Ishikawa (cell line): ENCODE measurements at regions not wholly inside any gene's neighbourhood (a gene's known extent, or its start where the extent isn't known, plus 50 kb on each side); places are given as distances from the start of the nearest gene placed in this dataset.

Experiments
- CEBPB ChIP-seq: IDR thresholded peaks from 2 replicates; pipeline ENCODE4 v1.6.1; 2012
- CREB1 ChIP-seq: IDR thresholded peaks from 2 replicates; pipeline ENCODE4 v1.6.1; 2012; ENCODE audit warnings: low read depth
- EGR1 ChIP-seq: IDR thresholded peaks from 2 replicates; pipeline ENCODE4 v1.6.1; 2012
- EP300 ChIP-seq: IDR thresholded peaks from 2 replicates; pipeline ENCODE4 v1.6.1; 2012; ENCODE audit warnings: borderline replicate concordance
- FOXM1 ChIP-seq: IDR thresholded peaks from 2 replicates; pipeline ENCODE4 v1.6.1; 2012; ENCODE audit warnings: low read depth, borderline replicate concordance
- NFIC ChIP-seq: IDR thresholded peaks from 2 replicates; pipeline ENCODE4 v1.6.1; 2012
- RAD21 ChIP-seq: IDR thresholded peaks from 2 replicates; pipeline ENCODE4 v1.6.1; 2012; ENCODE audit warnings: low read depth
- TAF1 ChIP-seq: IDR thresholded peaks from 2 replicates; pipeline ENCODE4 v1.6.1; 2012; ENCODE audit warnings: low read depth, mild to moderate bottlenecking
- TCF12 ChIP-seq: IDR thresholded peaks from 2 replicates; pipeline ENCODE4 v1.6.1; 2012; ENCODE audit warnings: low read depth
- TEAD4 ChIP-seq: IDR thresholded peaks from 2 replicates; pipeline ENCODE4 v1.6.1; 2012
- YY1 ChIP-seq: IDR thresholded peaks from 2 replicates; pipeline ENCODE4 v1.6.1; 2012; ENCODE audit warnings: low read depth
- ZBTB7A ChIP-seq: IDR thresholded peaks from 2 replicates; pipeline ENCODE4 v1.6.1; 2012; ENCODE audit warnings: low read depth
- TF ChIP-seq, protein P1 (sequence below): IDR thresholded peaks from 2 replicates; pipeline ENCODE4 v1.6.1; 2012
- TF ChIP-seq, protein P2 (sequence below): IDR thresholded peaks from 2 replicates; pipeline ENCODE4 v1.6.1; 2012; ENCODE audit warnings: low read depth, mild to moderate bottlenecking
- TF ChIP-seq, protein P3 (sequence below): IDR thresholded peaks from 2 replicates; pipeline ENCODE4 v1.6.1; 2012

DNA sequence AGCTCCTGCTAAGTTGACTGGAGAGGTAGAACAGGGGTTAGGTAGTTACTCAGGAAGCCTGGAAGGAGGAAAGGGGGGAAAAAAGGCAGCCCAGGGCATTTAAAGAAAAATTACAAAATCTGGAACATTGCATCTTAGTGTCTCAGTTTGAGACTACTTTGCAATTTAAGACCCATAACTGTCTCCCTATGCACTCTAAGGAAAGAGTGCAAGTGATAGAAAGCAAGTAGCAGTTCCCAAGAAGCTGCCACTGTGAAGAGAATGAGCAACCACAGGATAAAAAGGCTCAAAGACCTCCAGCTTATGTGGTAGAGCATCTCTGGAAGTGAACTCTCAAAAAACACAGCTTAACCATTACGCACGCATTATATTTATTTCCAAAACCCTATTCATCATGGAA is 141.8 kb downstream of the SLCO4C1 start:
- TF ChIP-seq TCF12 (no peak), YY1 (no peak), CREB1 (no peak), EP300 (no peak), EGR1 (no peak), FOXM1 (no peak), CEBPB (no peak), TAF1 (no peak), TEAD4 (no peak), ZBTB7A (no peak), RAD21 (no peak), NFIC (no peak)
- TF ChIP-seq, protein P1, sequence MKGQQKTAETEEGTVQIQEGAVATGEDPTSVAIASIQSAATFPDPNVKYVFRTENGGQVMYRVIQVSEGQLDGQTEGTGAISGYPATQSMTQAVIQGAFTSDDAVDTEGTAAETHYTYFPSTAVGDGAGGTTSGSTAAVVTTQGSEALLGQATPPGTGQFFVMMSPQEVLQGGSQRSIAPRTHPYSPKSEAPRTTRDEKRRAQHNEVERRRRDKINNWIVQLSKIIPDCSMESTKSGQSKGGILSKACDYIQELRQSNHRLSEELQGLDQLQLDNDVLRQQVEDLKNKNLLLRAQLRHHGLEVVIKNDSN = no peak
- TF ChIP-seq, protein P2, sequence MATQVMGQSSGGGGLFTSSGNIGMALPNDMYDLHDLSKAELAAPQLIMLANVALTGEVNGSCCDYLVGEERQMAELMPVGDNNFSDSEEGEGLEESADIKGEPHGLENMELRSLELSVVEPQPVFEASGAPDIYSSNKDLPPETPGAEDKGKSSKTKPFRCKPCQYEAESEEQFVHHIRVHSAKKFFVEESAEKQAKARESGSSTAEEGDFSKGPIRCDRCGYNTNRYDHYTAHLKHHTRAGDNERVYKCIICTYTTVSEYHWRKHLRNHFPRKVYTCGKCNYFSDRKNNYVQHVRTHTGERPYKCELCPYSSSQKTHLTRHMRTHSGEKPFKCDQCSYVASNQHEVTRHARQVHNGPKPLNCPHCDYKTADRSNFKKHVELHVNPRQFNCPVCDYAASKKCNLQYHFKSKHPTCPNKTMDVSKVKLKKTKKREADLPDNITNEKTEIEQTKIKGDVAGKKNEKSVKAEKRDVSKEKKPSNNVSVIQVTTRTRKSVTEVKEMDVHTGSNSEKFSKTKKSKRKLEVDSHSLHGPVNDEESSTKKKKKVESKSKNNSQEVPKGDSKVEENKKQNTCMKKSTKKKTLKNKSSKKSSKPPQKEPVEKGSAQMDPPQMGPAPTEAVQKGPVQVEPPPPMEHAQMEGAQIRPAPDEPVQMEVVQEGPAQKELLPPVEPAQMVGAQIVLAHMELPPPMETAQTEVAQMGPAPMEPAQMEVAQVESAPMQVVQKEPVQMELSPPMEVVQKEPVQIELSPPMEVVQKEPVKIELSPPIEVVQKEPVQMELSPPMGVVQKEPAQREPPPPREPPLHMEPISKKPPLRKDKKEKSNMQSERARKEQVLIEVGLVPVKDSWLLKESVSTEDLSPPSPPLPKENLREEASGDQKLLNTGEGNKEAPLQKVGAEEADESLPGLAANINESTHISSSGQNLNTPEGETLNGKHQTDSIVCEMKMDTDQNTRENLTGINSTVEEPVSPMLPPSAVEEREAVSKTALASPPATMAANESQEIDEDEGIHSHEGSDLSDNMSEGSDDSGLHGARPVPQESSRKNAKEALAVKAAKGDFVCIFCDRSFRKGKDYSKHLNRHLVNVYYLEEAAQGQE = no peak
- TF ChIP-seq, protein P3, sequence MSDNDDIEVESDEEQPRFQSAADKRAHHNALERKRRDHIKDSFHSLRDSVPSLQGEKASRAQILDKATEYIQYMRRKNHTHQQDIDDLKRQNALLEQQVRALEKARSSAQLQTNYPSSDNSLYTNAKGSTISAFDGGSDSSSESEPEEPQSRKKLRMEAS = no peak

DNA sequence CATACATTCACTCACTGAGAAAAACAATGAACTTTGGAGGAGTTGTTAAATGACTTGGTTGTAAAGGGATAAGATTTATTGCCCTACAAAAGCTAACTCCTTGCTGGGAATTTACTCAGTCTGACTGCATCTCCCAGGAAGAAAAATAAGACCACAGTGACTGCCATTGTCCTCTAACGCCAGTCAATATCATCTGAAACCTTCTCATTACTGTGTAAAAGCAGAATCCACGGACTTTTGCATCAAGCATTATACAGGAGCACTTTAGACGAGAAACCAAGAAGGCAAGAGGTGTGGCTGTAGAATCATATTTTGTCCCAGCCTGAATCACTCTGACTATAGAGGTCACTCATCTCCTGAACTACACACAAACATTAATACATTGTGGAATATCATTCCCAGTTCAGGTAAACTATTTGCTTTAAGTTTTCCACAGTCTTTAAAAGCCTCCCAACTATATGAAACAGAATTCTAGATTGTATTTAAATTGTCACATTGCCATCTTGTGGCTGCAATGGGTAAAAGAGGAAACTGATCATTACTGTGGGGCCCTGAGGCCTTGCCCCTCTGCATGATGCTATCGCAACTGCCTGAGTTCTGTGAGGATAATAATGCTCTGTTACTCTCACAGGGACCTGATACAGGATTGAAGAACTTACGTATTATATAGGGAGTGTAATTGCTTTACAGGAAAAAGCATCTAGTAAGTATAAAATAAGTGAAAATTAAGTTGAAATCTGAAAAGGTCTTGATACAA is 142.9 kb downstream of the SLCO4C1 start:
- TF ChIP-seq RAD21 (peak; percentile 67), CEBPB (no peak)
- TF ChIP-seq, protein P2 = no peak

DNA sequence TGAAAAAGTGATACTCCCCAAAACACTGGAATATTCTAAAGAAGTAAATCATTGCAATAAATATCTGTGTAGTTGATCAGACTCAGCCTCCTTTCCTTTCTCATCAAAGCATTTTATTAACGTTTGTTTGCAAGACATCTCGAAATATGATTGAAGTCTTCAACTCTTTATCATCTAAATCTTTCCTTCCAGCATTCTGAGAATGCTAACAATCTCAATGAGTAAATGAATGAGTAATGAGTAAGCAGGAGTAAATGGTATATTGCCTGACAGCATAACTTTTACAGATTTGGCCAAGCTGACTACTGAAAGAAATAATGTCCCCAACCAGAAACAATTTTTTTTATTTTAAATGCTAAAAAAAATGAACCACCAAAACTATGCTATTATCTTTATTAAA is 157.1 kb downstream of the SLCO4C1 start:
- TF ChIP-seq TEAD4 (no peak), CREB1 (no peak)

DNA sequence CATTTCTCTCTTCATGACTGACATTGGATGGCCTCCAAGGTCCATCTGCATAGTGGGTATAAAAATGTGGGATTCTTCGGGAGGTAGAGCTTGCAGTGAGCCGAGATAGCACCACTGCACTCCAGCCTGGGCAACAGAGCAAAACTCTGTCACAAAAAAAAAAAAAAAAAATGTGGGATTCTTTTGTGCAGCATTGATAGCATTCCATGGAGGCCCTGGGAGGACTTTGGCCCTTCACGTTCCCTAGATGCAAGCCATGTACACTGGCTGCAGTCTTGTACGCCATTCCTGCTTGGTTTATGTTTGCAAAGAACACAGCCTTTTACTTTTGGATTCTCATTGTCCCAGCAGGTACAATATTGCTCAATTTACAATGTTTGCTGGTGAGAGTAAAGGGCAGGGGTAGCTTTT is 157.8 kb downstream of the SLCO4C1 start:
- no peak for TF ChIP-seq TCF12
- TF ChIP-seq, protein P2 = no peak
- TF ChIP-seq FOXM1 = no peak
- TF ChIP-seq NFIC = no peak
- TF ChIP-seq, protein P3 = no peak
- TF ChIP-seq CREB1 = no peak
- no peak for TF ChIP-seq ZBTB7A
- no peak for TF ChIP-seq YY1
- TF ChIP-seq RAD21 = no peak
- no peak for TF ChIP-seq TEAD4
- TF ChIP-seq EGR1 = no peak
- TF ChIP-seq EP300 = no peak

DNA sequence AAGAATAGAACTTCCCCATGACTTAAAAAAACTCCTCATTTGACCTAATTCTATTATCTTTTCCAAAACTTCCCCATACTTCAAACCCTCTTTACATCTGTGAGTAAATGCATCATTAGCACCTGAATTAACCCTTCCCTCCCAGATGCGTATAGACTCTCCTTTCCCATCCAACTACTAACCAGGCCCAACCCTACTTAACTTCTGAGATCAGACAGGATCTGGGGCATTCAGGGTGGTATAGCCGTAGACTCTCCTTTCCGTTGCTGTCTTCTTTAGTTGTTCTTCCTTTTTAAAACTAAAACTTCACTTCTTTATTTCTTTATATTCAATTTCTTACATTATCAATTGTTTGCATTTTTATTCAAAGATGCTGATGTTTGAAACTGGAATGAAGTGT is 165.2 kb downstream of the SLCO4C1 start:
- TF ChIP-seq NFIC (no peak), ZBTB7A (no peak), TEAD4 (no peak), CREB1 (no peak), EGR1 (no peak), TCF12 (no peak), RAD21 (no peak), FOXM1 (no peak), CEBPB (no peak)
- TF ChIP-seq, protein P1 = no peak
- TF ChIP-seq, protein P2 = no peak
